DMS79 (cell line): ENCODE measurements at regions not wholly inside any gene's neighbourhood (a gene's known extent, or its start where the extent isn't known, plus 50 kb on each side); places are given as distances from the start of the nearest gene placed in this dataset.

Experiments used
- DNase-seq: peaks from one replicate; lab custom pipeline; 2025; lab: John Stamatoyannopoulos, UW

DNA sequence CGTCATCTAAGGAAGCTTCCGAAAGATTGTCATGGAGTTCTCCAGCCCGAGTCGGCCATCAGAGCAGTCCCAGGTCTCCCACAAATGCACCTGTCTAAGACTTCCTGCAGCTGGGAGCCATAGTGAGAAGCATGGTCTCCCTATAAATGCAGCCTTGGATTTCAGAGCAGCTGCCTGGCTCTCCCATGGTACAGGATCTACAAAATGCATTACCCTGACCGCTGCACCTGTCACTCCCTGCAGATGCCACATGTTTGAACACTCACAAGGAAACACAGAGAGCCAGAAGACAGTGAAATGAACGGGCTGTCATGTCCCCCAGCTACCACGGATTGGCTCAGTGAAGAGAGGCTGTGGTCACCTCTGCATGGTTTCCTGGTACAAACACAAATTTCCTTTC, 702.7 kb downstream of the MED13L start:
- peak; percentile 93 for DNase-seq

- no peak for DNase-seq
Observed at GRCh38 chr12:115572440-115572839, 705.1 kb downstream of the MED13L start.

- no peak for DNase-seq
Observed at GRCh38 chr12:115571446-115571845, 706.0 kb downstream of the MED13L start.

- DNase-seq = no peak
Observed at GRCh38 chr12:115571027-115571426, 706.5 kb downstream of the MED13L start.

DNA sequence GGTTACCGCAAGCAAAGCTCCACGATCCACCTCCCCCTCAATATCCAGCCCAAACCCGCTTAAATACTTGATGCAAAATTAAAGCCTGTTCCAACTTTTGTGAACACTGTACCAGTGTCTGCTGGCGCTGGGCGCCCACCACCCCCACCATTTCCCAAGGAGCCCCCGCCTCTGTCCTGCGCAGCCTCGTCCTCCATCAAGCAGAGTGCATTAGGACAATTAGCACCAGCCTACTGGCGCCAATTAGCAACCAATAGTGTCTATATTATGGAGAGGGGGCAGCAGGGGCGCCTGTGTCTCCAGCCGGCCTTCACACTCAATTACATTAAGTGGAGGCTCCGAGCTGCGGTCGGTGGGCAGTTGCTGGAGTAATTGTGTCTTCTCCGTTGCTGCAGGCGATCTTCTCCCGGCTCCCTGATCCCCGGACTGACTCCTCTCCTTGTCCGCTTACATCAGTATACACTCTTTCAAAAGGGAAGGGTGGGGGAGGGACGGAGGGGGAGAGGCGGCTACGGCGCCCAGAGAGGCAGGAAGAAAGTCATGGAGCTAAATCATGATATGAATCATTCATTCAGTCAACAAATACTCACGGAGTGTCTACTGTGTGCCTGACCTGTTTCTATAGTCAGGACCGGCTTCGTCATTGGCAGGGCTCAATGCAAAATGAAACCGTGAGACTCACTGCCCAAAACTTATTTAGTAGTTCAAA, 707.3 kb downstream of the MED13L start:
- no peak for DNase-seq

DNA sequence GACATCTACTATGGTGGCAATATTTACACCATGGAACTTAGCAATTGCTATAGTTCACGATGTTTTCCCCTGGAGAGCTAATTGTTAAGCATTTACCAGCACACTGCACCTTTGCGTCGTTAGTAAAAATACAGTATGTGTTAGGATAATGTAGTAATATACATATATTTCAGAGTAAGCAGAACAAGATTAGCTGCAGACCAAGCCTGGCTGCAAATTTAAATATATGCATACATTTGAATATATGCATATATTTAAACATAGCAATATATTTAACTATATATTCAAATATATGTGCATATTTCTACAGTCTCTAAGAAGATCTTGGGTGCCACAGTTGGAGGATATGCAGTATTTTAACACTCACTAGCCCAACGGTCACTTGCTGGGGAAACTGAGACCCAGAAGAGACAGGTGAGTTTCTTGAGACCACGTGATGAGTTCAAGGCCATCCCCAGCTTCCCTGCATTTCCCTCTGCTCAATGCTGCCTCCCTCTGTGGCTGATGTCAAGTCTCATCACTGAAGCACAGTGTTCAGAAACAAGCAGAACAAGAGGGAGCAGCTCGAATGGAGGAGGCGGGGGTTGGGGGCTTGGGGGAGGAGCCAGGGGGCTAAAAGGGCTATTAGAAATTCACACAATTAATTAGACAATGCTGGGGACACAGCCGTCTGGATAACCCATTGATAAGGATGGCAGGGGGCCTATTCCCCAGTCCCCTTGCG, 708.0 kb downstream of the MED13L start:
- DNase-seq = no peak

GRCh38 chr12:115558281-115558680, 719.2 kb downstream of the MED13L start:
- no peak for DNase-seq

- DNase-seq = no peak
Observed at GRCh38 chr12:115553622-115554021, 723.9 kb downstream of the MED13L start.

DNA sequence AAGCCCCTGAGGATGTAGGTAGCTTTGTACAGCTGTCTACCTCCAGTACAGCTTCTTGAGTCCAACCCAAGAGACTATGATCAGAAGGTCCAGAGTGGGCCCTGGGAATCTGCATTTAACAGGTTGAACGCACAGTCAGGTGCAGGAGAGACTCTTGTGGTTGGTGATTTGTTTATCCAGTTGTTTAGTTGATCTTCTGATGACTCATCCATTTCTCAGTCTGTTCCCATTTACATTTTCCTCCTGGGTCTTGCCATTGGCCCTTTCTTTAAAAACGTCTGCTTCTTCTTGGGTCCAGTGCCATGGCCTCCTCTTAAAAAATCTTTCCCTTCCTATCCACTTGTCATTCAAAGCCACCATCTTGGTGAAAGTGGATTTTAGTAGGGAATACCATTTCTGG, 734.2 kb downstream of the MED13L start:
- DNase-seq = no peak

DNA sequence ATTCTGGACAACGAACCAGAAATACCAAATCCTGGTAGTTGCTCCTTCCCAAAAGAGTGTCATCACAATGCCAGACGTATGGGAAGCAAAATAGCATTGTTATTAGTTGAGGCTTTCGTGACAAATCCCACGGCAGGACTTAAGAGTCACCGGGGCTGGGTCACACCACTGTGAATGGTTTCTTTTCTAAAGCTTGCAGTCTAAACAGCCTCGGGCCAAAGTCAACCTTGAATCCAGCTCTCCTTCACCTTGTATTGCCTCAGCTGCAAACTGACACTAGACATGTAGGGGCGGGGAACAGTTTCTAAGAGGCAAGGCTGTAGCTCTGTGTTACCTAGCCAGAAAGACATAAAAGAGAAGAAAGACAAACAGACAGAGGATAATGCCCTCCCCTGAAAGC, 734.8 kb downstream of the MED13L start:
- no peak for DNase-seq

DNA sequence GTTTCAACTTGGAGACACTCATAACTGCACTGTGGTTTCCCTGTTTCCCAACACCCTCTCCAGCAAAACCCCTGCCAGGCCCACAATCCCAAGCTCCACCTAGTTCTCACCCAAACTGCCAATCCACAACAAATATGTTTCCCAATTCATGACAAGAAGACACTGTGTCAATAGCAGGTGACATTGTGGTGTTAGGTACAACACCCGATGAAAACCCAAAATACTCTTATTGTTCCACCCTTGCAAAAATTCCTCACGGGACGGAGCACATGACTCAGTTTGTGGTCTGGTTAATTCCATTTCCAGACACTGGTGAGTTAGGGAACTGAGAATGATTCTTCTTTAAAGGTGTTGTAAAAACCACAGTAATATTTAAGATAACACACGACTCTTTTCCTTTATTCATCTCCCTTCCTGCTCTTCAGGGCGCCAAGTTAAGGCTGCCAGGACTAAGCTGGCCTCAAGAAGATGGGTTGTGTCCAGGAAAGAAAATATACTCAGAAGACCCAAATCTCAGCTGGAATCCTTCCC, 735.5 kb downstream of the MED13L start:
- no peak for DNase-seq

- no peak for DNase-seq
Observed at GRCh38 chr12:115528466-115528865, 749.0 kb downstream of the MED13L start.

- no peak for DNase-seq
Observed at GRCh38 chr12:115521771-115522409, 755.6 kb downstream of the MED13L start.

- no peak for DNase-seq
Observed at GRCh38 chr12:115519887-115520286, 757.6 kb downstream of the MED13L start.

DNA sequence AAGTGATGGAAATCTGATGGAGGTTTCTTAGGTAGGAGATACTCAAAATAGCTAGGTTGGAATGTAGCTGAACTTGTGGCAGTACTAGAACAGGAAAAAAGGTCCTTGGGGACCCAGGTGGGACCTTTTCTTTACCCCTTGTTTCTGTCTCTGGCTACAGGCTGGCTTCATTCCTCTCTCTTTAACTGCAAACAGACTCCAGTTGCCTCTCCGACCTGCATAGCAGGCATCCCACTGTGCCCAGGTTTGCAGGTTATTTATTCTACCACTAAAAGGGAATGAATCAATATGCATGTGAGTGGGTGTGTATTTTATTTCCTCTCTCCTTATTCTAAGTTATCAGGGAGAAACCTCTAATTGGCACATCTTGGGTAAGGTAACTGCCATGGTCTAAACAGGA, 758.1 kb downstream of the MED13L start:
- DNase-seq = no peak

DNA sequence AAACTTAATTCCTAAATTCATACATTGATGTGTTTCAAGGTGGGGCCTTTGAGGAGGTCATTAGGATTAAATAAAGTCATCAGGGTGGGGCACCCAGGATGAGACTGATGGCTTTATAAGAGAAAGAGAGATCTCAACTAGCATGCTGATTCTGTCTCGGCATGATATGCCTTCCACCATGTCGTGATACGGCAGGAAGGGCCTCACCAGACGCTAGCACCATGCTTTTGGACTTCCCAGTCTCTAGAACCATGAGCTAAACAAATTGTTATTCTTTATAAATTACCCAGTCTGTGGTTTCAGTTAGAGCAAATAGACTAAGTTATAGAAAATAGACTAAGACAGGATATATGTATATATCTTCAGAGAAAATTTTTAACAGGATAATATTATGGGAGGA, 759.6 kb downstream of the MED13L start:
- no peak for DNase-seq

DNA sequence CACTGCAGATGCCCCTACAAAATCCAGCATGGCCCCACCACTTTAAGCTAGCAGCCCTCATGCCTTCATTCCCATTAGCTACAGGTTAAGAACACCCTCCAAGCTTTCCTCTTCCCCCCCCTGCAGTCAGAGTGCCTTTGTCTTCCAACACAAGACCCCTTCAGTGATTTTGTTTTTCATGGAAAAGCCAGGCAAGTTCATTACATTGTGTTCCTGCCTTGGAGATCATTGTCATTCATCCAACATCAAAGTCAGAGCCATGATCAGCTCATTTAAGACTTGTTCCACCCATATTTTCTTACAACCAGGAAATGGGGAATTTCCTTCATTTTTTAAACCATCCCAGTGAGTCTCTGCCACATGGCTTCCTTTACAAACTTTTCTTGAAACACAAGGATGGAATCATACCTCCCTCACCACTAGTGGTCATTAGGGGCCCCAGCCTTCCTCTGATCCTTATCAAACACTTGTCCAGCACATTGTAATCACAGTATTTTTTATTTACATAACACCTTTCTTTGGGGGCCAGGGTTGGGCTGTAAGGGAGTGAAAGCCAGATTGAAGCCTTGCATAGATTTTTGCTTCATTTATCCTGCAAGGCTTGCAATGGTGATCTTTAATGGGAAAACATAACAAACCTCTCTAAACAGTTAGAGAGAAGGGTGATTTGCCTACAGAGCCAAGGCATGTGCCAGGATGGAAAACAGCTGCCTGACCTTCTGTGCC, 765.3 kb downstream of the MED13L start:
- DNase-seq = no peak

GRCh38 chr12:115511305-115511704, 766.2 kb downstream of the MED13L start:
- no peak for DNase-seq

- no peak for DNase-seq
Observed at GRCh38 chr12:115508990-115509389, 768.5 kb downstream of the MED13L start.

- no peak for DNase-seq
Observed at GRCh38 chr12:115507951-115508722, 769.4 kb downstream of the MED13L start.

DNA sequence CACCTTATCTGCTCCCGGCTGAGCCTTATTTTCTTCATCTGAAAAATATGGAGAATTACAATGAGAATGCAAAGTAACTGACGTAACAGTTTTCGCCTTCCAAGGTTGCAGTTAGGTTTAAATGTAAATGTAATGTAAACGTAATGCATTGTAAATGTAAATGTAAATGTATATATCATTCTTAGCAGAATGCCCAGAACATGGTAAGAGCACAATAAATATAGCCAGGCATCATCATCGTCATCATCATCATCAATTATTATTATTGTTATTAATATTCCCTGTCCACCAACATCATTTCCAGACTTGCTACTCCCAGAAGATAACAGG, 770.0 kb downstream of the MED13L start:
- no peak for DNase-seq
